HFFc6 (cell line): ENCODE measurements at regions not wholly inside any gene's neighbourhood (a gene's known extent, or its start where the extent isn't known, plus 50 kb on each side); places are given as distances from the start of the nearest gene placed in this dataset.

Source experiments
- DNase-seq: peaks from one replicate; pipeline ENCODE4 v3.0.0-alpha.2; 2018
- H3K27ac Mint-ChIP-seq: 2 replicates; pipeline ENCODE4 v1.8.0; 2020; ENCODE audit warnings: mild to moderate bottlenecking, mixed read lengths
- H3K27me3 Mint-ChIP-seq: 2 replicates; pipeline ENCODE4 v1.8.0; 2021; ENCODE audit warnings: mild to moderate bottlenecking, moderate library complexity, mixed read lengths; ENCODE audit not compliant: insufficient read depth
- H3K36me3 Mint-ChIP-seq: 2 replicates; pipeline ENCODE4 v1.8.0; 2021; ENCODE audit warnings: low read depth, mixed read lengths
- H3K4me1 Mint-ChIP-seq: 2 replicates; pipeline ENCODE4 v1.8.0; 2020; ENCODE audit warnings: low read depth, mixed read lengths
- H3K4me3 Mint-ChIP-seq: 2 replicates; pipeline ENCODE4 v1.8.0; 2020; ENCODE audit warnings: mild to moderate bottlenecking, moderate library complexity, mixed read lengths
- H3K9me3 Mint-ChIP-seq: 2 replicates; pipeline ENCODE4 v1.8.0; 2020; ENCODE audit warnings: mild to moderate bottlenecking, mixed read lengths
- TF ChIP-seq, protein P1 (sequence below): fragments of 200-600 bp; sonication (generic); IDR thresholded peaks from 2 replicates; pipeline ENCODE4 v1.5.0; 2021; ENCODE audit warnings: antibody characterized with exemption, mild to moderate bottlenecking

DNA sequence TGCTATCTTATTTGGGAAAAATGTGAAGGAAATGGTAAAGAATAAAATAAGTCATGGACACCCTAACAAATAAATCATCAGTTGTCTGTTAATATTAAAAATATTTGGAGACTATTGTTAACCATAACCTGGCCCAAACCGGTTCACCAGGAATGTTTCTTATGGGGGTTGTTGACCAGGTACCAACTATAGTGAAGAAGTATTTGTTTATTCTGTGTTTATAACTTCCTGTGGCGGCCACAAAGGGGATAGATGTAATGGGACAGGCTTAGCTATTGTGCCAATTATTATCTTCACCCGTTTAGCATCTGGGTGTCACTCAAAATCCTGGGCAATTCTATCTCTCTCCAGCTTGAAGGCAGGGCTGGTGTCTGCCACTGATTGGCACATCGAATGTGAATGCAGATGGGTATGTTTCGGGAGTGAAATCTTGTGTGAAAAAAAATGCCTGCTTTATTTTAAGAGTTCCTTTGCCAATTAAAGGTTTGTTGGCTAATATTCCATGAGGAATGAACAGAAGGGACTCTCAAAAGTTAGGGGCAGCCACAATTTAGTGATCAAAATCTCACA, 500.9 kb downstream of the ARL4A start:
- TF ChIP-seq, protein P1, sequence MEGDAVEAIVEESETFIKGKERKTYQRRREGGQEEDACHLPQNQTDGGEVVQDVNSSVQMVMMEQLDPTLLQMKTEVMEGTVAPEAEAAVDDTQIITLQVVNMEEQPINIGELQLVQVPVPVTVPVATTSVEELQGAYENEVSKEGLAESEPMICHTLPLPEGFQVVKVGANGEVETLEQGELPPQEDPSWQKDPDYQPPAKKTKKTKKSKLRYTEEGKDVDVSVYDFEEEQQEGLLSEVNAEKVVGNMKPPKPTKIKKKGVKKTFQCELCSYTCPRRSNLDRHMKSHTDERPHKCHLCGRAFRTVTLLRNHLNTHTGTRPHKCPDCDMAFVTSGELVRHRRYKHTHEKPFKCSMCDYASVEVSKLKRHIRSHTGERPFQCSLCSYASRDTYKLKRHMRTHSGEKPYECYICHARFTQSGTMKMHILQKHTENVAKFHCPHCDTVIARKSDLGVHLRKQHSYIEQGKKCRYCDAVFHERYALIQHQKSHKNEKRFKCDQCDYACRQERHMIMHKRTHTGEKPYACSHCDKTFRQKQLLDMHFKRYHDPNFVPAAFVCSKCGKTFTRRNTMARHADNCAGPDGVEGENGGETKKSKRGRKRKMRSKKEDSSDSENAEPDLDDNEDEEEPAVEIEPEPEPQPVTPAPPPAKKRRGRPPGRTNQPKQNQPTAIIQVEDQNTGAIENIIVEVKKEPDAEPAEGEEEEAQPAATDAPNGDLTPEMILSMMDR: no peak
- H3K27ac Mint-ChIP-seq: no peak overlapping the region
- no peaks in the 10 kb centered on the region for H3K27me3 Mint-ChIP-seq
- no peak overlapping the region for H3K4me3 Mint-ChIP-seq
- H3K9me3 Mint-ChIP-seq: no peaks in the 10 kb centered on the region
- DNase-seq: no peak
- no peaks in the 10 kb centered on the region for H3K36me3 Mint-ChIP-seq
- no peaks in the 10 kb centered on the region for H3K4me1 Mint-ChIP-seq

DNA sequence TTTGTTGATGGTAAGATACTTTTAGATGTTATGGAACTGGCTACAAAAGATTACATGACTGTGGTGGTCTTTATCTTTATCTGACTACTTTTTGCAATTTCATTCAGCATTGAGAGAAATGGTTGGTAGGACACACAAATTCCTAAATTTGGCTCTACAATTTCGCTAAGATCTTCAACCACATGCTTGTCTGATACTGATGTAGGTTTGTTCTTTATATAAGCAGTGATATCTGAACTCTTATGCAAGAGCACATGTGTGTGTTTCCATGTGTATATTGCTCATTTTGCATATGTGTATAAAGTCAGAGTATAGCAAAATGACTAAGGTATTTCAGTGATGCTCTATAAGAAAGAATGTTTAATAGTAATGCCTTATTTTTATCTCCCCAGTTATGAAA, 501.5 kb downstream of the ARL4A start:
- Mint-ChIP-seq H3K9me3 (no peaks in the 10 kb centered on the region), H3K36me3 (no peaks in the 10 kb centered on the region), H3K27me3 (no peaks in the 10 kb centered on the region), H3K4me1 (no peaks in the 10 kb centered on the region), H3K4me3 (no peak overlapping the region), H3K27ac (no peak overlapping the region)
- TF ChIP-seq, protein P1: no peak
- DNase-seq: no peak

DNA sequence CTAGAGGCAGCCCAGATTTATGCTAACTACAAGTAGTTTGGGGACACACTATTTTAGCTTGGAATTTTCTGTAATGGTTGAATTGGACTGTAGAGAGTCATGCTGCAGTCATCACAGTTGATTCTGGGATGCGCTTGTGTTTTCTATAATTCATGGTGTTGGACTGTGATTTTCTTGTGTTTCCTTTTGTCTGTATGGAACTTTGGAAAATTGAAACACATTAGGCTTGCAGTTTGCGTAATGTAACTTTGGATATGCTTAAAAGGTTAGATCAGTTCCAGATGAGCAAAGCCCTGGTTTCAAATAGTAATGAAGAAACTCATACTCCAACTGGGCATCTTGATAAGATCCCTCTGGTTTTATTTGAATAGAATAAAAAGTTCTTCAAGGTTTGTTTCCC, 502.2 kb downstream of the ARL4A start:
- DNase-seq: no peak
- H3K4me1 Mint-ChIP-seq: no peaks in the 10 kb centered on the region
- no peaks in the 10 kb centered on the region for H3K36me3 Mint-ChIP-seq
- TF ChIP-seq, protein P1: no peak
- no peak overlapping the region for H3K27ac Mint-ChIP-seq
- H3K9me3 Mint-ChIP-seq: no peaks in the 10 kb centered on the region
- H3K27me3 Mint-ChIP-seq: no peaks in the 10 kb centered on the region
- H3K4me3 Mint-ChIP-seq: no peak overlapping the region

DNA sequence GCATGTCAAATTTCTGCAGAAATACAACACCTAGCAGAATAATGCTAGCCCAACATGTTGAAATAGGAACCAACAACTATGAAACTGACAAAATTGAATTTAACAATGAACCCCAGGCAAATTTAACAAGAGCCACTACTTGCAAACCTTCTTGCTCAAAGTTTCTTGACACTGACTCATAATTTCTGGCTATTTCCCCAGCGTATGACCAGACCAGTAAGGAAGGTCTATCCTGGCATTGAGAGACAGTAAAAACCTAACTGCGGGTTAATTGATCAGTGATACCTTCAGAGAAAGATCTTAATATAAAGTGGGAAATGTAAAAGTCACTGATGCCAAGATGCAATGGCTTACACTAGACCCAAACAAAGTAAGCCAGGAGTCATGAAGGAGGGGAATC, 510.1 kb downstream of the ARL4A start:
- TF ChIP-seq, protein P1: no peak
- Mint-ChIP-seq H3K4me1 (peaks cover 37% of the 10 kb centered on the region), H3K9me3 (no peaks in the 10 kb centered on the region), H3K27me3 (no peaks in the 10 kb centered on the region), H3K4me3 (peak overlapping the region; percentile 47; the same call in 1 of the 2 replicates), H3K27ac (peak overlapping the region; percentile 37; the same call in 1 of the 2 replicates), H3K36me3 (no peaks in the 10 kb centered on the region)
- DNase-seq: peak; percentile 70

DNA sequence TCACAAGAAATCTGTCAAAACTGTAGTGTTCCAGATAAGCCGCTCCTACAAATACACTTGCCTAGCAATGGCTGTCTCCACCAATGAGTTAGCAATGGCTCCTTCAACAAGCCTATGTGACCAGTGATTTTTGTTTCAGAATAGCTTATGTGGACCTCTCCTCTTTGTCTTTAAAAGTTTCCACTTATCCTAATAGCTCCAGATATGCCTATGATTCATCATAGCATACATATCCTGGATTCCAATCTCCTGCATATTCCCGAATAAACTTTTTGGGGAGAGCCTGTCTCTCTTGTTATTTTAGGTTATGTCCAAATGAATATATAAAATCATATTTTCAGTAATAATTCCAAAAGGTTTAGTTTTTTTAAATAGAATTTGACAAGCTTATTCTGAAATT, 510.6 kb downstream of the ARL4A start:
- H3K4me1 Mint-ChIP-seq: peaks cover 37% of the 10 kb centered on the region
- H3K4me3 Mint-ChIP-seq: peak overlapping the region; percentile 47
- no peaks in the 10 kb centered on the region for H3K27me3 Mint-ChIP-seq
- H3K36me3 Mint-ChIP-seq: no peaks in the 10 kb centered on the region
- H3K27ac Mint-ChIP-seq: peak overlapping the region; percentile 37; the same call in 1 of the 2 replicates
- DNase-seq: peak; percentile 2
- no peaks in the 10 kb centered on the region for H3K9me3 Mint-ChIP-seq
- TF ChIP-seq, protein P1: no peak

DNA sequence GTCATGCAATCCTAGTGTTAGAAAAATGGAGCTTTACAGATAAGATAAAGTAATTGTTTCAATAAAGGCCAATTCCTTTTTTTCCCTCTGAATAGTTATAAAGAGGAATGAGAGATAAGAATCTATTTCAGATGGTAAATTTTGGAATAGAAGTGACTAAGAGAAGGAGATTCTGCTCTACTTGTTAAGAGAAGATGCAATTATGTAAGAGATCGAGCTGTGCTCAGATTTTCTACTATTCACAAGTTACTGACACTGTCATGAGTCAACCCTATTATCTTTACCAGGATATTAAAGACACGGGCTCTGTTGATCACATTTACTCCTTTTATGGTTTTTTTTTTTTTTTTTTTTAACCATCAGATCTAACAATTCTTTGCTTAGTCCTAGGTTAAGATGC, 511.3 kb downstream of the ARL4A start:
- peak; percentile 89 for DNase-seq
- H3K27me3 Mint-ChIP-seq: no peaks in the 10 kb centered on the region
- H3K4me3 Mint-ChIP-seq: peak overlapping the region; percentile 47
- H3K27ac Mint-ChIP-seq: peak overlapping the region; percentile 67
- H3K9me3 Mint-ChIP-seq: no peaks in the 10 kb centered on the region
- H3K36me3 Mint-ChIP-seq: no peaks in the 10 kb centered on the region
- peaks cover 40% of the 10 kb centered on the region for H3K4me1 Mint-ChIP-seq
- TF ChIP-seq, protein P1: no peak
